Hematopoietic multipotent progenitor cell treated with erythropoietin and hydrocortisone succinate and interleukin-3 and kit ligand, for 6 days (in vitro differentiated cells): ENCODE measurements at regions not wholly inside any gene's neighbourhood (a gene's known extent, or its start where the extent isn't known, plus 50 kb on each side); places are given as distances from the start of the nearest gene placed in this dataset.
"Not testable (repeated sequence)": the region's sequence is repeated elsewhere in the genome, so short reads cannot be mapped to it uniquely, and the experiment has no call there.

Experiments used
- DNase-seq: peaks from one replicate; pipeline ENCODE4 v3.0.0-alpha.2; 2015

GRCh38 chr4:38529189-38530115 lies 134.5 kb upstream of the KLF3 start:
- peak; percentile 82 for DNase-seq

- DNase-seq: no peak
Observed at GRCh38 chr4:38530486-38530885, 133.5 kb upstream of the KLF3 start.

- DNase-seq: no peak
Observed at GRCh38 chr4:38531141-38531727, 132.8 kb upstream of the KLF3 start.

- no peak for DNase-seq
Observed at GRCh38 chr4:38532908-38533499, 131.0 kb upstream of the KLF3 start.

GRCh38 chr4:38534344-38535045 lies 129.5 kb upstream of the KLF3 start:
- no peak for DNase-seq

GRCh38 chr4:38535071-38535470 lies 128.9 kb upstream of the KLF3 start:
- DNase-seq: not testable (repeated sequence)

- DNase-seq: peak; percentile 19
Observed at GRCh38 chr4:38535717-38536116, 128.3 kb upstream of the KLF3 start.

- peak; percentile 84 for DNase-seq
Observed at GRCh38 chr4:38536716-38537115, 127.3 kb upstream of the KLF3 start.

GRCh38 chr4:38537666-38538065 lies 126.3 kb upstream of the KLF3 start:
- DNase-seq: no peak

- no peak for DNase-seq
Observed at GRCh38 chr4:38538517-38538916, 125.5 kb upstream of the KLF3 start.

GRCh38 chr4:38539501-38539900 lies 124.5 kb upstream of the KLF3 start:
- DNase-seq: peak; percentile 82

- no peak for DNase-seq
Observed at GRCh38 chr4:38547052-38547451, 116.9 kb upstream of the KLF3 start.

- DNase-seq: no peak
Observed at GRCh38 chr4:38548256-38548655, 115.7 kb upstream of the KLF3 start.

GRCh38 chr4:38559374-38559773 lies 104.6 kb upstream of the KLF3 start:
- DNase-seq: no peak

- no peak for DNase-seq
Observed at GRCh38 chr4:38560340-38560739, 103.7 kb upstream of the KLF3 start.

- no peak for DNase-seq
Observed at GRCh38 chr4:38560768-38561558, 103.0 kb upstream of the KLF3 start.

- DNase-seq: no peak
Observed at GRCh38 chr4:38562751-38563198, 101.2 kb upstream of the KLF3 start.

GRCh38 chr4:38563707-38564495 lies 100.1 kb upstream of the KLF3 start:
- no peak for DNase-seq

GRCh38 chr4:38565271-38566199 lies 98.5 kb upstream of the KLF3 start:
- DNase-seq: peak; percentile 76

- no peak for DNase-seq
Observed at GRCh38 chr4:38566806-38567398, 97.1 kb upstream of the KLF3 start.
